GM10248 (cell line): ENCODE measurements at regions not wholly inside any gene's neighbourhood (a gene's known extent, or its start where the extent isn't known, plus 50 kb on each side); places are given as distances from the start of the nearest gene placed in this dataset.

Source experiments
- CTCF ChIA-PET: fragments of 300-600 bp; sonication (Branson Sonifier 250); formaldehyde crosslinking; extraction: SDS; loops from one replicate; lab custom pipeline; 2021; ENCODE audit warnings: antibody characterized with exemption; lab: Yijun Ruan, JAX
- POLR2A ChIA-PET: fragments of 350-650 bp; sonication (Branson Sonifier 250); formaldehyde crosslinking; extraction: SDS; loops from one replicate; lab custom pipeline; 2020; ENCODE audit warnings: antibody characterized with exemption; lab: Yijun Ruan, JAX
- DNase-seq: peaks from one replicate; pipeline ENCODE4 v3.0.0; 2012; ENCODE audit errors: extremely low spot score
- TF ChIP-seq, protein P1 (sequence below): IDR thresholded peaks from 2 replicates; pipeline ENCODE4 v1.5.1; 2012; ENCODE audit warnings: mild to moderate bottlenecking, low read depth; ENCODE audit errors: extremely low read depth, missing control alignments, control extremely low read depth

DNA sequence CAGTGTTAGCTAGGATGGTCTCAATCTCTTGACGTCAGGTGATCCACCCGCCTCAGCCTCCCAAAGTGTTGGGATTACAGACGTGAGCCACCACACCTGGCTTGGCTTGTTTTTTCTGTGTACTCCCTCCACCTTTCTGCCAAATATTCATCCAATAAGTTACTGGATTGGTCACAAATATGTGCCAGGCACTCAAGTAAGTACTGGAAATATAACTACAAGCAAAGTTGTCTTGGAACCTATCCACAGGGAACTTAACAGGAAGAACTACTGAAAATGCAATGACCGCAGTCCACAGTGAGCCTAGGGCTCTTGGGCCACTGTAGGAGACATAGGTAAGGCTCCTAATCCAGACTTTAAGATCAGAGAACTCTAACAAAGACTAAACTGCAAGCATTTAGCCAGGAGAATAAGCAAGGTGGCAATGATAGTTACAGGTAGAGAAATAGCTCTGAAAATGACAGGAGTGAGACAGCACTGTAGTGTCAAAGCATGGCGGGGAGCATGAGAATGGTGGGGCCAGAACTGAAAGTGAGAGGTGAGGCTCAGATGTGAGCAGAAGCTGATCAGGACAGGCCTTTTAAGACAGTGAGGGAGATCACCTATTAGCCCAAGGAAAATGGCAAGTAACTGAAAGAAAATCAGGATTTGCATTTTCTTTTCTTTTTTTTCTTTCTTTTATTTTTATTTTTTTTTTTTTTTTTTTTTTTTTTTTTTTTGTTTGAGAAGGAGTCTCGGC, 252.1 kb downstream of the RBM43 start:
- POLR2A ChIA-PET = no interaction called here
- no peak for DNase-seq
- CTCF ChIA-PET = interaction anchor here (1.4 to 2.0 kb wide), 2 partner anchors 42 to 43 kb away, joined by 3 to 5 read pairs; no protein-coding TSS in a partner anchor
- TF ChIP-seq, protein P1, sequence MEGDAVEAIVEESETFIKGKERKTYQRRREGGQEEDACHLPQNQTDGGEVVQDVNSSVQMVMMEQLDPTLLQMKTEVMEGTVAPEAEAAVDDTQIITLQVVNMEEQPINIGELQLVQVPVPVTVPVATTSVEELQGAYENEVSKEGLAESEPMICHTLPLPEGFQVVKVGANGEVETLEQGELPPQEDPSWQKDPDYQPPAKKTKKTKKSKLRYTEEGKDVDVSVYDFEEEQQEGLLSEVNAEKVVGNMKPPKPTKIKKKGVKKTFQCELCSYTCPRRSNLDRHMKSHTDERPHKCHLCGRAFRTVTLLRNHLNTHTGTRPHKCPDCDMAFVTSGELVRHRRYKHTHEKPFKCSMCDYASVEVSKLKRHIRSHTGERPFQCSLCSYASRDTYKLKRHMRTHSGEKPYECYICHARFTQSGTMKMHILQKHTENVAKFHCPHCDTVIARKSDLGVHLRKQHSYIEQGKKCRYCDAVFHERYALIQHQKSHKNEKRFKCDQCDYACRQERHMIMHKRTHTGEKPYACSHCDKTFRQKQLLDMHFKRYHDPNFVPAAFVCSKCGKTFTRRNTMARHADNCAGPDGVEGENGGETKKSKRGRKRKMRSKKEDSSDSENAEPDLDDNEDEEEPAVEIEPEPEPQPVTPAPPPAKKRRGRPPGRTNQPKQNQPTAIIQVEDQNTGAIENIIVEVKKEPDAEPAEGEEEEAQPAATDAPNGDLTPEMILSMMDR = no peak

DNA sequence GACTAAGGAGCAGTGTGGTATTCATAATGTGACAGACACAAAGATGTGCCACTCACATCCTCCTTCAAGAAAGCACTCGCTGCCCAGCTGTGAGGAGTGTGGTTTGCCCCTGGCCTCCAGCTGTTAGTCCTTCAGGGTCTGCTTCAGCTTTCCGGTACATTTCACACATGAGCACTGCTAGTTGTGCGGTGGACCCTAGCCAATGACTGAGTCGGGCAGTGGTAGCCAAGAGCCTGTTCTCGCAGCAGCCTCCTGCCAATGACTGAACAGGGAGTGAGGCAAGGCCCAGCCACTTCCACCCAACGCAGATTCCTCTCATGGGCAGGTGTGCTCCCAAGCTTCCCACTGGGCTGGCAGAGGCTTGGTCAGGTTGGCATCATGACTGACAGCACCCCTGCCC, 254.3 kb downstream of the RBM43 start:
- DNase-seq = no peak
- CTCF ChIA-PET = interaction anchor here (0.8 to 2.0 kb wide), 3 partner anchors 21 to 183 kb away, joined by 3 to 5 read pairs (median 3); no protein-coding TSS in a partner anchor
- TF ChIP-seq, protein P1 = no peak
- POLR2A ChIA-PET = no interaction called here

DNA sequence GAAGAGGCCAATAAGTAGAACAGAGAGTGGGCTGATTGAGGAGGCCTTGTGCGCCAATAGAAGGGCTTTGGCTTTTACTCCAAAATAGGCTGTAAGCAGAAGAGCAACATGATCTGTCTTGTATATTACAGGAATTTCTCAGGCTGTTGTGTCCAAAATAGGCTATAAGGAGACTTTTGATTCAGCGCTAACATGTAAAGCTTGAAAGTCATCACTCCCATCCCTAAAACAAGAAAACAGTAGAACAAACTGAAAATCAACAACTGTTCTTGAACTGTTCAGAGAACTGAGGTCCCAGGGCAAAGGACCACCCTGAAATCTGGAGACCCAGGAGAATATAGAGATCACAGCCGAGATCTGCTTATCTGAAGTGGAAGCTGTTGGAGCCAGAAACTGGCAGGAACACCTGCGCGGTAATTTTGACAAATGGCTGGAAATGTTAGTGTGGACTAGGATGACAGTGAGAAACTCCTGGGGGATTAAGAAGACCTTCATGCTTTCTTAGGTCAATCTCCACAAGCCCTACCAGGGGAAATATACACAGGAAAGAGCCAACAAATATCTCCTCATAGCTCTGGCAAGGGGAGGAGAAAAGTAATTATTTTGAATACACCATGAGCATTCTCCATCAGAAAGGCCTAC, 258.6 kb downstream of the RBM43 start:
- POLR2A ChIA-PET = no interaction called here
- no peak for DNase-seq
- CTCF ChIA-PET = no interaction called here
- TF ChIP-seq, protein P1 = no peak

DNA sequence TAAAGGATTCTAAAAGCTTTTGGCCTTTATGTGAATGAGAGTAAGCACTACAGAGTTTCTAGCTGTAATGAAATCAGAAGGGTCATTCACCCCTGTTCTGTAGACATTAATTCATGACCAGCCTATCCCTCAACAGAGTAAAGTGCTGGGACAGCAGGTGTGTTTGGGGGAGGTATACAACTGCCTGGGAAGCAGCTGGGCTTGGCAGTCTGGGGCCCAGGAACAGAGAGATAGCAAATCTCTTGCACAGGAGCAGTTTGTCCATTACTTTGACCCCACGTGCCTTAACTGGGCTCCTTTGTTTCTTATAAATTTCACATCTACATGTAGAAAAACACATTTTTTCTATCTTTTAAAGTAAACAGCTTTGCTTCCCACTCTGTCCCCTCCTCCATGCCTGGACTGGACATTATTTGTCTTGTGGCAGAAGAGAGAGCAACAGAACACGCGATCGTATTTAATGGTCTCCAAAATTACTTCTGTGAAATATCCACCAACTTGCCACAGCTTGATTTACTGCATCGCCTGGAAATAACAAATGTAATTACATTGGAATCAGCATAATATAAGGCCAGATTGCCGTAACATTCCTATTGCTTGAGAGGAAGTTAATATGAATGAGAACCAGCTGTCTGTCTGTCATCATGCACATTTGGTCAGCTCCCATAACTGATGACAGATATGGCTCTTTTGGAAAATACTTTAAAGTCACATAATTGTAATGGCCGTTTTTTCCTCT, 263.8 kb downstream of the RBM43 start:
- TF ChIP-seq, protein P1 = no peak
- POLR2A ChIA-PET = no interaction called here
- DNase-seq = no peak
- CTCF ChIA-PET = interaction anchor here (1.6 to 1.9 kb wide), 2 partner anchors 8 to 10 kb away, joined by 4 to 5 read pairs; no protein-coding TSS in a partner anchor

DNA sequence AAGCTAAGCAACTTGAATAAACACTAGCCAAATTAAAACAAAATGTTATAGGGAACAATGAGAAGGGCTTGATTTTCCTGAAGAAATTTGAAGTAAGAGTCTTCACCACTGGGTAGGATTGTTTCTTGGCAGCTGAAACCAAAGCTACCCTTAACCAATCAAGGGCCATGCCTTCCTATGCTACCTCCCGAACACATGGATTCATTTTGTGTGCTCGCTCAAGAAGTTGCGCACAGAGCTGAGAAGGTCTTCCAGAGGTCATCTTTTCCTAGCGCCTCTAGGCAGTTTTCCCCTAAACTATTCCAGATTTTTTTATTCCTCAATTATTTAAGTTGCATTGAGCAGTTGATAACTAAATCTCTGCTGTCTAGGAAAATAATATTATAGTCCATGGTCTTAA, 264.6 kb downstream of the RBM43 start:
- no peak for DNase-seq
- ChIA-PET CTCF (interaction anchor here (0.9 to 1.9 kb wide), 3 partner anchors 9 to 10 kb away, joined by 3 to 5 read pairs (median 4); no protein-coding TSS in a partner anchor), POLR2A (no interaction called here)
- TF ChIP-seq, protein P1 = no peak

DNA sequence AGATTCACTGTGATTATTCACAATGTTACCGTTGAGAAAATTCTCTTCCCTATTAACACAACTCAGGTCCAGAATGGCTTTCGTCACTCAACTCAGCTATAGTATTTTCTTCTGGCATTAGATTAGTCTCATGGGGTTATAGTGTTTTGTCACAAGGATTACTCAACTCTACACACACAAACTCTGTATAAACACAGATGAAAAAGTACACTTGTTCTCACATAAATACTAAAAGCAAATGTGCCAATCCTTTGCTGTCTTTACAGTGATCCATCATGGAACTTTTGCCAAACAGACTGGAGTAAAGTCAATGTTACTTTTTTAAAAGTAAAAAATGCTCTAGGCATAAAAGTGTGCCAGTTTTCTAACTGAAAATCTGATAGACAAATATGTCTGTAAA, 267.6 kb downstream of the RBM43 start:
- TF ChIP-seq, protein P1 = no peak
- POLR2A ChIA-PET = no interaction called here
- DNase-seq = no peak
- CTCF ChIA-PET = no interaction called here
